ENCODE measurements at regions not wholly inside any gene's neighbourhood (a gene's known extent, or its start where the extent isn't known, plus 50 kb on each side); places are given as distances from the start of the nearest gene placed in this dataset.

- H3K4me1 ChIP-seq = no peaks in the 10 kb centered on the region
- DNase-seq (ENCODE audit: low spot score in 2 of 2) = no peak
- intact Hi-C loops (cut with DNase I; ENCODE audit: low total_unique reads) = no loop called here
- H3K9me3 ChIP-seq = no peaks in the 10 kb centered on the region
- no peak overlapping the region for H3K4me3 ChIP-seq
- H3K36me3 ChIP-seq = no peaks in the 10 kb centered on the region
- H3K27me3 ChIP-seq = no peaks in the 10 kb centered on the region
- TF ChIP-seq POLR2AphosphoS5 (IDR thresholded peaks at IDR 0.05) (no peak), POLR2A (IDR thresholded peaks at IDR 0.05) (no peak), CTCF (IDR thresholded peaks at IDR 0.05) (no peak)
- no peak overlapping the region for H3K27ac ChIP-seq
Measured at GRCh38 chr12:75611041-75611440, 99.6 kb upstream of the KRR1 start.

GRCh38 chr12:75606956-75607355 lies 95.5 kb upstream of the KRR1 start:
- no peak overlapping the region for H3K4me3 ChIP-seq
- H3K9me3 ChIP-seq = no peaks in the 10 kb centered on the region
- no peaks in the 10 kb centered on the region for H3K36me3 ChIP-seq
- H3K27me3 ChIP-seq = no peaks in the 10 kb centered on the region
- intact Hi-C loops (cut with DNase I; ENCODE audit: low total_unique reads) = no loop called here
- H3K27ac ChIP-seq = no peak overlapping the region
- TF ChIP-seq POLR2AphosphoS5 (IDR thresholded peaks at IDR 0.05) (no peak), CTCF (IDR thresholded peaks at IDR 0.05) (no peak), POLR2A (IDR thresholded peaks at IDR 0.05) (no peak)
- peaks cover 0 to 3% of the 10 kb centered on the region in 2 donors for H3K4me1 ChIP-seq
- no peak for DNase-seq (ENCODE audit: low spot score in 2 of 2)

DNA sequence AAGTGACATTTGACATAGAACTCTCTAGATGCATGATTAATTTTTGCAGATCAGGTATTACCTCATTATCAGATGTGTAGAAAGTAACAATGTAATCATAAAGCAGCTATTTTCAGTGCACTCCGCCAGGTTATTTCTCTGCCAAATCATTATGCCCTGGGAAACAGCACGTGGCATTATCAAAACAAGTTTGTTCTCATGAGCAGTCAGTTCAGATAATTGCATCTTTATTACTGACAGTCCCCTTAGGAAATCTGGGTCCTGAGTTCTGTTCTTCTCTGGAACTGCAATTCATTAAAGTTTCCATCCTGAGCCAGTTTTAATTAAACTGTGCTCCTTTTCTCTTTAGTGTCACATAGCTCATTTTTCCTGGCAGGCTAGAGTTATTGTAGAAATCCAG lies 94.7 kb upstream of the KRR1 start:
- intact Hi-C loops (cut with DNase I; ENCODE audit: low total_unique reads) = no loop called here
- no peaks in the 10 kb centered on the region for H3K36me3 ChIP-seq
- H3K9me3 ChIP-seq = no peaks in the 10 kb centered on the region
- DNase-seq (ENCODE audit: low spot score in 2 of 2) = no peak
- peaks cover 0 to 3% of the 10 kb centered on the region in 2 donors for H3K4me1 ChIP-seq
- H3K4me3 ChIP-seq = no peak overlapping the region
- H3K27me3 ChIP-seq = no peaks in the 10 kb centered on the region
- TF ChIP-seq POLR2A (IDR thresholded peaks at IDR 0.05) = no peak
- TF ChIP-seq CTCF (IDR thresholded peaks at IDR 0.05) = no peak
- no peak for TF ChIP-seq POLR2AphosphoS5 (IDR thresholded peaks at IDR 0.05)
- no peak overlapping the region for H3K27ac ChIP-seq

GRCh38 chr12:75603475-75603874 lies 92.1 kb upstream of the KRR1 start:
- no peak overlapping the region for H3K4me3 ChIP-seq
- H3K27me3 ChIP-seq = no peaks in the 10 kb centered on the region
- H3K4me1 ChIP-seq = peaks cover 0 to 3% of the 10 kb centered on the region in 2 donors
- intact Hi-C loops (cut with DNase I; ENCODE audit: low total_unique reads) = no loop called here
- TF ChIP-seq POLR2A (IDR thresholded peaks at IDR 0.05) (no peak), CTCF (IDR thresholded peaks at IDR 0.05) (no peak), POLR2AphosphoS5 (IDR thresholded peaks at IDR 0.05) (no peak)
- H3K27ac ChIP-seq = no peak overlapping the region
- no peak for DNase-seq (ENCODE audit: low spot score in 2 of 2)
- H3K36me3 ChIP-seq = no peaks in the 10 kb centered on the region
- H3K9me3 ChIP-seq = no peaks in the 10 kb centered on the region

GRCh38 chr12:75602106-75602505 lies 90.7 kb upstream of the KRR1 start:
- no peaks in the 10 kb centered on the region for H3K36me3 ChIP-seq
- TF ChIP-seq CTCF (IDR thresholded peaks at IDR 0.05) (no peak), POLR2AphosphoS5 (IDR thresholded peaks at IDR 0.05) (no peak), POLR2A (IDR thresholded peaks at IDR 0.05) (no peak)
- no peaks in the 10 kb centered on the region for H3K27me3 ChIP-seq
- H3K27ac ChIP-seq = no peak overlapping the region
- no peaks in the 10 kb centered on the region for H3K9me3 ChIP-seq
- DNase-seq (ENCODE audit: low spot score in 2 of 2) = no peak
- H3K4me3 ChIP-seq = no peak overlapping the region
- H3K4me1 ChIP-seq = peaks cover 0 to 3% of the 10 kb centered on the region in 2 donors
- intact Hi-C loops (cut with DNase I; ENCODE audit: low total_unique reads) = no loop called here

All from breast epithelium (tissue), 4 donors.